Brain microvascular endothelial cell (primary cell): ENCODE measurements at regions not wholly inside any gene's neighbourhood (a gene's known extent, or its start where the extent isn't known, plus 50 kb on each side); places are given as distances from the start of the nearest gene placed in this dataset.

Experiments used
- DNase-seq: peaks from one replicate; pipeline ENCODE4 v3.0.0-alpha.2; 2020
- H3K27ac ChIP-seq: fragments of 250-450 bp; sonication (Bioruptor Pico); 2 replicates; pipeline ENCODE4 v1.5.1; 2020; ENCODE audit warnings: mild to moderate bottlenecking, moderate library complexity
- H3K27me3 ChIP-seq: fragments of 250-450 bp; sonication (Bioruptor Pico); replicated peaks from 2 replicates; pipeline ENCODE4 v1.5.1; 2020; ENCODE audit warnings: mild to moderate bottlenecking
- H3K36me3 ChIP-seq: fragments of 250-450 bp; sonication (Bioruptor Pico); replicated peaks from 2 replicates; pipeline ENCODE4 v1.5.1; 2020; ENCODE audit warnings: mild to moderate bottlenecking
- H3K4me3 ChIP-seq: 2 replicates; pipeline ENCODE4 v1.5.1; 2011; ENCODE audit warnings: low read depth, mild to moderate bottlenecking, control low read depth, low read length, moderate library complexity
- in situ Hi-C: cut with HindIII; loops from 2 replicates; pipeline ENCODE4 v1.10.0; 2017; ENCODE audit warnings: low sequenced_read_pairs, low pct_ligation_motif_present
- TF ChIP-seq, protein P1 (sequence below): IDR thresholded peaks from 2 replicates; pipeline ENCODE4 v1.5.1; 2011; ENCODE audit warnings: low read depth, mild to moderate bottlenecking, moderate library complexity, low read length, control low read depth, inconsistent platforms; ENCODE audit errors: missing control alignments

DNA sequence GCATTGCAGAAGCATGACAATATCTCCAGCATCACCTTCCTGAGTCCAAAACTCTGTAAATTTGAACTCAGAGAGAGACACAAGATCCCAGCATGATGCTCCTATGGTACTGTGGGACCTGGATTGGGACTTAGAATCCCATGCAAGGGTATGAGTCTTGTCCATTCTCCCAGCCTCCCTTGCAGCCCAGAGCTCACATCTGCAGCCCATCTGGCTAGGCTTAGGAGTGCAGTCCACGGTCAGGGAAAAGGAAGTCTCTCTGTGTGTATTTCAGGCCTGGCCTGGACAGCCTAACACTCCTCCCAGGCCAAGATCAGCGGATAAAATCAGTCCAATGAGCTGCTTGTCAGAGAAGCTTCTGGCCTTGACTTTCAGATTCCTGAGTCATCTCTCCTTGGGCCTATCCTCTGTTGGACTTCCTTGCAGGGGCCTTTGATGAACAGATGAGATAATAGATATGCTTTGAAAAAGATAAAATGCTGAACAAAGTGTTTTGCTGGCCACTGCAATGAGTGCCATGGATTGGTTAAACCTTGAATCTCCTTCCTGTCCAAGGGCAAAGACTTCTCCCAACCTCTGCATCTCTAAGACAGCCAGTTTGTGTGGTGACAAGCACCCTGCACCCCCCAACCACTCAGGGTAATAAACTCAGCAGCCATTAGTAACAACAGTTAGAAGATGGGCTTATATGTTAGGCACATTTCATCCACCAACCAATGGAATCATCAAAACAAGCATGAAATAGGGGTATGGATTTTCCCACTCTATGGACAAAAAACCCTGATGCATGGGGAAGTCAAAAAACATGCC lies 412.8 kb upstream of the TBX3 start:
- in situ Hi-C loops: no loop called here
- TF ChIP-seq, protein P1, sequence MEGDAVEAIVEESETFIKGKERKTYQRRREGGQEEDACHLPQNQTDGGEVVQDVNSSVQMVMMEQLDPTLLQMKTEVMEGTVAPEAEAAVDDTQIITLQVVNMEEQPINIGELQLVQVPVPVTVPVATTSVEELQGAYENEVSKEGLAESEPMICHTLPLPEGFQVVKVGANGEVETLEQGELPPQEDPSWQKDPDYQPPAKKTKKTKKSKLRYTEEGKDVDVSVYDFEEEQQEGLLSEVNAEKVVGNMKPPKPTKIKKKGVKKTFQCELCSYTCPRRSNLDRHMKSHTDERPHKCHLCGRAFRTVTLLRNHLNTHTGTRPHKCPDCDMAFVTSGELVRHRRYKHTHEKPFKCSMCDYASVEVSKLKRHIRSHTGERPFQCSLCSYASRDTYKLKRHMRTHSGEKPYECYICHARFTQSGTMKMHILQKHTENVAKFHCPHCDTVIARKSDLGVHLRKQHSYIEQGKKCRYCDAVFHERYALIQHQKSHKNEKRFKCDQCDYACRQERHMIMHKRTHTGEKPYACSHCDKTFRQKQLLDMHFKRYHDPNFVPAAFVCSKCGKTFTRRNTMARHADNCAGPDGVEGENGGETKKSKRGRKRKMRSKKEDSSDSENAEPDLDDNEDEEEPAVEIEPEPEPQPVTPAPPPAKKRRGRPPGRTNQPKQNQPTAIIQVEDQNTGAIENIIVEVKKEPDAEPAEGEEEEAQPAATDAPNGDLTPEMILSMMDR: no peak
- no peaks in the 10 kb centered on the region for H3K27me3 ChIP-seq
- no peak for DNase-seq
- H3K27ac ChIP-seq: no peak overlapping the region
- H3K36me3 ChIP-seq: no peaks in the 10 kb centered on the region
- H3K4me3 ChIP-seq: no peak overlapping the region

DNA sequence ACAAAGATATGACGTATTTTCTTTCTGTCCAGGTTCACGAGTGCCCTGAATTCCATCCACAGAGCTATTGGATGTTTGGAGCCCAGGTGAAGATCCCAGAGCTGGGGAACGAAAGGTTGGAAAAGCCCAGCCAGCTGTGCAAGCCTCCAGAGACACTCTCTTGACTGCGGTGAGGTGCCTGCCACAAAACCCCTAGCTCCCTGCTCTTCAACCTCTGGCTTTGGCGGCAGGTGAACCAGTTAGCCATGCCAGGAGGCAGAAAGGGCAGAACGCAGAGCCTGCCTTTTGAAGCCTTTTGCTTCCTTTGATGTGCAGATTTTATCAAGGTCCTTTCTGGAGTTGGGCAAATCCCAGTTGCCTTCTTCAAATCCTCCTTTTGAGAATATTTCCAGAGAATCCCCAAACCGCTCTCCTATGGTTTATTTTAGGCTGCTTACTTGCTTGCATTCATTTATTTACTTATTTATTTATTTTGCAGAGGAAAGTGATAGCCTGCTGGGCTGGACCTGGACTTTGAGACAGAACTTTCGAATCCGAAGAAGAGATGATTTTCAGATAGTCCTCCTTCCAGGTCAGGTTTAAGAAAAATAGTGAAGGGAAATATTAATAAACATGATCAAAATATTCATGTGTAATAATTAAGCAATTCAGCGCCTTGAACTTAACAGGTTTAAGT lies 411.2 kb upstream of the TBX3 start:
- DNase-seq: no peak
- Histone ChIP-seq H3K36me3 (no peaks in the 10 kb centered on the region), H3K4me3 (no peak overlapping the region), H3K27me3 (no peaks in the 10 kb centered on the region), H3K27ac (no peak overlapping the region)
- TF ChIP-seq, protein P1: no peak
- in situ Hi-C loops: no loop called here

DNA sequence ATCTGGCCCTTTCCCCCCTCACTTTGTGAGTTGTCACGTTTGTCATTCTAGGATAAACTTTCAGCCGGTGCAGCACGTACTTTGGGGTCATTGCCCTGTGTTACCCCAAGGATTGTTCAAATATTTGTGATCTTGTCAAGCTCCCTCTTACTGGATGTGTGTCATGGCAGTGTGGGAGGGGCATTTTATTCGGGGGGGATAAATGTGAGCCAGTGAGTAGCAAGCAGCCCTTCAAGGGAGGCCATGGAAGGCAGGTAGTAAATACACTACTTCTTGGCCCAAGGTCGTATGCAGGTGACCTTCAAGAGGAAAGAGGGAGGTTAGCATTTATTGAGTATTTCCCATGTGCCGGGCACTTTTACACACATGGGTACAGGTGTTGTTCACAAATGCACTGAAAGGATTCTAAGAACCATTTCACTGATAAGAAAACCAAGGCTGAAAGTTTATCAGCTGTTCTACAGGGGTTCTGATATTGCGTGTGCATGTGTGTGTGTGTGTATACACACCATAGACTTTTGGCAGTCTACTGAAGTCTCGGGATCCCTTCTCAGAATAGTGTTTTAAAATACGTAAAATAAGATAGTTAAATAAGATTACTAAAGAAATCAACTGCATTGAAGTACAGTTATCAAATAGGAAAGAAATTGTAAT lies 410.3 kb upstream of the TBX3 start:
- DNase-seq: no peak
- in situ Hi-C loops: no loop called here
- Histone ChIP-seq H3K4me3 (no peak overlapping the region), H3K36me3 (no peaks in the 10 kb centered on the region), H3K27me3 (no peaks in the 10 kb centered on the region), H3K27ac (no peak overlapping the region)
- TF ChIP-seq, protein P1: no peak

DNA sequence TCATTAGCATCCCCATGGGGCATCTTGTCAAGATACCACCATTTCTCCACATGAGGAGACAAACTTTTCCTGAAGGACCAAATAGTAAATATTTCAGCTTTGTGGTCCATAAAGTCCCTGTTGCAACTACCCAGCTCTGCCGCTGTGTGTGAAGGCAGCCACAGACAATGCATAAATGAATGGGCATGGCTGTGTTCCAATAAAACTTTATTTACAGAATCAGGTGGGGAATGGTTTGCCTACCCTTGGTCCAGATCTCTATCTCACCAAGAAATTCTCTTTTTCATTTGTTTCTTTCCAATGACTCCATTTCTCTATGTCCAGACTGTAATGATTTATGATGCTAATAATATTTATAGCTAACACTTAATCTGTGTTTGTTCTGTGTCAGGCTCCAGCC lies 409.3 kb upstream of the TBX3 start:
- in situ Hi-C loops: no loop called here
- DNase-seq: no peak
- no peak overlapping the region for H3K4me3 ChIP-seq
- H3K27ac ChIP-seq: no peak overlapping the region
- no peaks in the 10 kb centered on the region for H3K36me3 ChIP-seq
- H3K27me3 ChIP-seq: no peaks in the 10 kb centered on the region
- TF ChIP-seq, protein P1: no peak

DNA sequence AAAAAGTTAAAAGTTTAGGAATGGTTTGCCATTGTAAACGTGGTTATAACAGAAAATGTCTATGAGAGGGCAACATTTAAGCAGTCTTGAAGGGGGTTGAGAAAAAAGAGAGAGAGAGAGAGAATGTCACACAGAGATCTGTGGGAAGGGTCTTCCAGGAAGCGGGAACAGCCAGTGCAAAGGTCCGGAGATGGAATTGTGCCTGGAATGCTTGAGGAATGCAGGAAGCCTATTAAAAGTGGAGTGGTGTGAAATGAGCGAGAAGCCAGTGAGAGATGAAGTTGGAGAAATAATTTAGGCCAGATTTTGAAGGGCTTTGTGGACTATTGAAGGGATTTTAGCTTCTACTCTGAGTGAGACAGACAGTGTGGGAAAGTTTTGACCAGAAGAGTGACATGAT lies 406.8 kb upstream of the TBX3 start:
- H3K27ac ChIP-seq: no peak overlapping the region
- in situ Hi-C loops: no loop called here
- H3K4me3 ChIP-seq: no peak overlapping the region
- H3K27me3 ChIP-seq: no peaks in the 10 kb centered on the region
- DNase-seq: no peak
- H3K36me3 ChIP-seq: no peaks in the 10 kb centered on the region
- TF ChIP-seq, protein P1: no peak
